Natural killer cell (primary cell): ENCODE measurements at regions not wholly inside any gene's neighbourhood (a gene's known extent, or its start where the extent isn't known, plus 50 kb on each side); places are given as distances from the start of the nearest gene placed in this dataset.

Source experiments
- ATAC-seq, 3 donors: fragments of 150-1000 bp in 2 of 3; fragments of 200-7000 bp in 1 of 3; cut with Tn5 transposase; 1 replicate in 1 of 3; 2 replicates in 2 of 3; pipeline ENCODE4 v1.10.0; 2021; ENCODE audit warnings: mild to moderate bottlenecking in 2 of 3, moderate library complexity in 2 of 3
- DNase-seq, 2 donors: peaks; one replicate each; pipeline versions ENCODE4 v3.0.0 to v3.0.0-alpha.2; 2013 to 2021; ENCODE audit warnings: mixed read lengths in 1 of 2
- H3K27ac ChIP-seq: one replicate; pipeline ENCODE4 v1.5.1; 2013; ENCODE audit warnings: mild to moderate bottlenecking, low read length
- H3K27me3 ChIP-seq: one replicate; pipeline ENCODE4 v1.6.1; 2013; ENCODE audit warnings: low read length; ENCODE audit not compliant: control insufficient read depth, insufficient read depth
- H3K36me3 ChIP-seq: one replicate; pipeline ENCODE4 v1.6.1; 2013; ENCODE audit warnings: low read length; ENCODE audit not compliant: control insufficient read depth, insufficient read depth
- H3K4me1 ChIP-seq: one replicate; pipeline ENCODE4 v1.6.1; 2013; ENCODE audit warnings: low read length; ENCODE audit not compliant: control insufficient read depth, insufficient read depth
- H3K4me3 ChIP-seq: one replicate; pipeline ENCODE4 v1.5.1; 2013; ENCODE audit warnings: low read length
- H3K9me3 ChIP-seq: one replicate; pipeline ENCODE4 v1.6.1; 2013; ENCODE audit warnings: low read length; ENCODE audit not compliant: control insufficient read depth, insufficient read depth
- H3K27ac Mint-ChIP-seq, 2 donors: one replicate each; pipeline ENCODE4 v1.8.0; 2022; ENCODE audit warnings: mild to moderate bottlenecking in 2 of 2, mixed read lengths in 2 of 2, moderate library complexity in 1 of 2
- H3K27me3 Mint-ChIP-seq, 2 donors: one replicate each; pipeline ENCODE4 v1.8.0; 2022; ENCODE audit warnings: low read depth in 2 of 2, mixed read lengths in 2 of 2
- H3K36me3 Mint-ChIP-seq: one replicate; pipeline ENCODE4 v1.8.0; 2022; ENCODE audit warnings: mixed read lengths
- H3K4me1 Mint-ChIP-seq, 2 donors: one replicate each; pipeline ENCODE4 v1.8.0; 2022; ENCODE audit warnings: mixed read lengths in 2 of 2
- H3K4me3 Mint-ChIP-seq: one replicate; pipeline ENCODE4 v1.8.0; 2022; ENCODE audit warnings: mild to moderate bottlenecking, moderate library complexity, mixed read lengths
- H3K9me3 Mint-ChIP-seq, 2 donors: one replicate each; pipeline ENCODE4 v1.8.0; 2022; ENCODE audit warnings: mixed read lengths in 2 of 2
- CTCF ChIP-seq: fragments of 200-600 bp; IDR thresholded peaks from one replicate; pipeline ENCODE4 v1.8.0; 2022; ENCODE audit warnings: antibody characterized with exemption
- WGBS: methylation state at CpG from one replicate; pipeline ENCODE4 v1.1.7; 2013; ENCODE audit warnings: missing lambda C conversion rate; ENCODE audit not compliant: insufficient coverage; 5-methylcytosine and 5-hydroxymethylcytosine counted together
- intact Hi-C: fragments of 100-400 bp; cut with micrococcal nuclease; formaldehyde crosslinking; loops from one replicate; pipeline ENCODE4 v1.14.2; 2022

- Histone ChIP-seq H3K9me3 (no peaks in the 10 kb centered on the region), H3K36me3 (no peaks in the 10 kb centered on the region), H3K4me3 (no peak overlapping the region), H3K4me1 (no peaks in the 10 kb centered on the region), H3K27me3 (no peaks in the 10 kb centered on the region), H3K27ac (no peak overlapping the region)
- Mint-ChIP-seq H3K4me1 (no peaks in the 10 kb centered on the region), H3K36me3 (no peaks in the 10 kb centered on the region), H3K9me3 (no peaks in the 10 kb centered on the region), H3K27ac (no peak overlapping the region), H3K4me3 (no peak overlapping the region), H3K27me3 (no peaks in the 10 kb centered on the region)
- ATAC-seq = no peak
- no peak for DNase-seq
- 85% methylated on average over 8 of the region's 8 CpGs for WGBS
- intact Hi-C loops = no loop called here
- TF ChIP-seq CTCF = no peak
Observed at GRCh38 chr6:164214066-164214465, 799.5 kb downstream of the QKI start.

- Histone ChIP-seq H3K4me1 (no peaks in the 10 kb centered on the region), H3K36me3 (no peaks in the 10 kb centered on the region), H3K9me3 (no peaks in the 10 kb centered on the region), H3K4me3 (no peak overlapping the region), H3K27ac (no peak overlapping the region), H3K27me3 (no peaks in the 10 kb centered on the region)
- no peak overlapping the region for H3K27ac Mint-ChIP-seq
- no peaks in the 10 kb centered on the region for H3K4me1 Mint-ChIP-seq
- TF ChIP-seq CTCF = no peak
- intact Hi-C loops = no loop called here
- no peaks in the 10 kb centered on the region for H3K36me3 Mint-ChIP-seq
- ATAC-seq = no peak
- H3K4me3 Mint-ChIP-seq = no peak overlapping the region
- 79% methylated on average over 3 of the region's 3 CpGs for WGBS
- no peak for DNase-seq
- peaks cover 0 to 3% of the 10 kb centered on the region in 2 donors for H3K9me3 Mint-ChIP-seq
- H3K27me3 Mint-ChIP-seq = no peaks in the 10 kb centered on the region
Observed at GRCh38 chr6:164211254-164211653, 796.7 kb downstream of the QKI start.

- TF ChIP-seq CTCF = no peak
- Mint-ChIP-seq H3K9me3 (peaks cover 0 to 3% of the 10 kb centered on the region in 2 donors), H3K36me3 (no peaks in the 10 kb centered on the region), H3K27me3 (no peaks in the 10 kb centered on the region), H3K27ac (no peak overlapping the region), H3K4me3 (no peak overlapping the region), H3K4me1 (no peaks in the 10 kb centered on the region)
- Histone ChIP-seq H3K4me3 (no peak overlapping the region), H3K9me3 (no peaks in the 10 kb centered on the region), H3K27me3 (no peaks in the 10 kb centered on the region), H3K36me3 (no peaks in the 10 kb centered on the region), H3K27ac (no peak overlapping the region), H3K4me1 (no peaks in the 10 kb centered on the region)
- intact Hi-C loops = no loop called here
- no peak for ATAC-seq
- WGBS = 89% methylated on average over 4 of the region's 5 CpGs
- DNase-seq = no peak
Observed at GRCh38 chr6:164210783-164211182, 796.3 kb downstream of the QKI start.

GRCh38 chr6:164210323-164210722, 795.8 kb downstream of the QKI start:
- H3K27ac ChIP-seq = no peak overlapping the region
- H3K27ac Mint-ChIP-seq = no peak overlapping the region
- H3K27me3 Mint-ChIP-seq = no peaks in the 10 kb centered on the region
- H3K9me3 Mint-ChIP-seq = peaks cover 0 to 3% of the 10 kb centered on the region in 2 donors
- H3K9me3 ChIP-seq = no peaks in the 10 kb centered on the region
- H3K36me3 Mint-ChIP-seq = no peaks in the 10 kb centered on the region
- ATAC-seq (no peak), DNase-seq (no peak)
- H3K4me3 ChIP-seq = no peak overlapping the region
- H3K4me3 Mint-ChIP-seq = no peak overlapping the region
- intact Hi-C loops = no loop called here
- H3K4me1 ChIP-seq = no peaks in the 10 kb centered on the region
- WGBS = 70% methylated on average over 2 of the region's 2 CpGs
- no peaks in the 10 kb centered on the region for H3K4me1 Mint-ChIP-seq
- H3K36me3 ChIP-seq = no peaks in the 10 kb centered on the region
- no peak for TF ChIP-seq CTCF
- H3K27me3 ChIP-seq = no peaks in the 10 kb centered on the region
